ENCODE measurements at regions not wholly inside any gene's neighbourhood (a gene's known extent, or its start where the extent isn't known, plus 50 kb on each side); places are given as distances from the start of the nearest gene placed in this dataset.
"Not testable (repeated sequence)": the region's sequence is repeated elsewhere in the genome, so short reads cannot be mapped to it uniquely, and the experiment has no call there.

GRCh38 chr11:106152013-106152412 lies 74.6 kb downstream of the AASDHPPT start:
- DNase-seq, result peak; percentile 59

- no peak for DNase-seq
These were observed 75.4 kb downstream of the AASDHPPT start for GRCh38 chr11:106152824-106153223.

- peak; percentile 59 for DNase-seq
These were observed 79.0 kb downstream of the AASDHPPT start for GRCh38 chr11:106156290-106156937.

- no peak for DNase-seq
These were observed 80.9 kb downstream of the AASDHPPT start for GRCh38 chr11:106158406-106158805.

GRCh38 chr11:106159836-106160235 lies 82.4 kb downstream of the AASDHPPT start:
- no peak for DNase-seq

GRCh38 chr11:106160494-106160893 lies 83.0 kb downstream of the AASDHPPT start:
- no peak for DNase-seq

- no peak for DNase-seq
These were observed 84.5 kb downstream of the AASDHPPT start for GRCh38 chr11:106161775-106162634.

GRCh38 chr11:106167085-106167484 lies 89.6 kb downstream of the AASDHPPT start:
- no peak for DNase-seq

GRCh38 chr11:106172386-106172991 lies 95.0 kb downstream of the AASDHPPT start:
- no peak for DNase-seq

- DNase-seq, result no peak
These were observed 95.8 kb downstream of the AASDHPPT start for GRCh38 chr11:106173291-106173690.

- DNase-seq, result not testable (repeated sequence)
These were observed 96.5 kb downstream of the AASDHPPT start for GRCh38 chr11:106174003-106174402.

GRCh38 chr11:106176817-106177216 lies 99.4 kb downstream of the AASDHPPT start:
- DNase-seq, result no peak

GRCh38 chr11:106177311-106177710 lies 99.8 kb downstream of the AASDHPPT start:
- DNase-seq, result no peak

GRCh38 chr11:106178361-106178760 lies 100.9 kb downstream of the AASDHPPT start:
- DNase-seq, result no peak

- DNase-seq, result no peak
These were observed 101.6 kb downstream of the AASDHPPT start for GRCh38 chr11:106179048-106179447.

- no peak for DNase-seq
These were observed 109.2 kb downstream of the AASDHPPT start for GRCh38 chr11:106186630-106187029.

GRCh38 chr11:106187860-106188456 lies 110.5 kb downstream of the AASDHPPT start:
- no peak for DNase-seq

GRCh38 chr11:106193956-106194355 lies 116.5 kb downstream of the AASDHPPT start:
- no peak for DNase-seq

GRCh38 chr11:106197438-106197837 lies 120.0 kb downstream of the AASDHPPT start:
- DNase-seq, result no peak

- DNase-seq, result no peak
These were observed 125.6 kb downstream of the AASDHPPT start for GRCh38 chr11:106202935-106203620.

GRCh38 chr11:106208760-106209159 lies 131.3 kb downstream of the AASDHPPT start:
- DNase-seq, result peak; percentile 28

- no peak for DNase-seq
These were observed 134.6 kb downstream of the AASDHPPT start for GRCh38 chr11:106212081-106212480.

- no peak for DNase-seq
These were observed 138.8 kb downstream of the AASDHPPT start for GRCh38 chr11:106216281-106216680.

Data from kidney glomerular epithelial cell (primary cell).